ENCODE measurements at regions not wholly inside any gene's neighbourhood (a gene's known extent, or its start where the extent isn't known, plus 50 kb on each side); places are given as distances from the start of the nearest gene placed in this dataset.

- Histone ChIP-seq H3K4me2 (no peak overlapping the region), H3K79me2 (ENCODE audit: insufficient read depth, low read depth) (no peaks in the 10 kb centered on the region), H3K9ac (no peak overlapping the region), H3K4me1 (ENCODE audit: low read depth, poor library complexity, severe bottlenecking) (peaks cover 8% of the 10 kb centered on the region), H3K27me3 (ENCODE audit: insufficient read depth, low read depth) (no peaks in the 10 kb centered on the region), H2AFZ (ENCODE audit: low read depth) (no peak overlapping the region), H3K4me3 (IDR thresholded peaks at IDR 0.05; ENCODE audit: insufficient read depth, low read depth, low read length) (no peak overlapping the region), H3K27ac (no peak overlapping the region), H3K36me3 (ENCODE audit: insufficient read depth) (no peaks in the 10 kb centered on the region), H4K20me1 (ENCODE audit: insufficient read depth) (no peaks in the 10 kb centered on the region)
- TF ChIP-seq, protein P1, sequence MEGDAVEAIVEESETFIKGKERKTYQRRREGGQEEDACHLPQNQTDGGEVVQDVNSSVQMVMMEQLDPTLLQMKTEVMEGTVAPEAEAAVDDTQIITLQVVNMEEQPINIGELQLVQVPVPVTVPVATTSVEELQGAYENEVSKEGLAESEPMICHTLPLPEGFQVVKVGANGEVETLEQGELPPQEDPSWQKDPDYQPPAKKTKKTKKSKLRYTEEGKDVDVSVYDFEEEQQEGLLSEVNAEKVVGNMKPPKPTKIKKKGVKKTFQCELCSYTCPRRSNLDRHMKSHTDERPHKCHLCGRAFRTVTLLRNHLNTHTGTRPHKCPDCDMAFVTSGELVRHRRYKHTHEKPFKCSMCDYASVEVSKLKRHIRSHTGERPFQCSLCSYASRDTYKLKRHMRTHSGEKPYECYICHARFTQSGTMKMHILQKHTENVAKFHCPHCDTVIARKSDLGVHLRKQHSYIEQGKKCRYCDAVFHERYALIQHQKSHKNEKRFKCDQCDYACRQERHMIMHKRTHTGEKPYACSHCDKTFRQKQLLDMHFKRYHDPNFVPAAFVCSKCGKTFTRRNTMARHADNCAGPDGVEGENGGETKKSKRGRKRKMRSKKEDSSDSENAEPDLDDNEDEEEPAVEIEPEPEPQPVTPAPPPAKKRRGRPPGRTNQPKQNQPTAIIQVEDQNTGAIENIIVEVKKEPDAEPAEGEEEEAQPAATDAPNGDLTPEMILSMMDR (conservative IDR thresholded peaks at IDR 0.05; ENCODE audit: low read depth, low read length): no peak
These were observed 623.4 kb downstream of the SPRY1 start for GRCh38 chr4:124019749-124020549.

- H3K4me1 ChIP-seq (ENCODE audit: low read depth, poor library complexity, severe bottlenecking): no peaks in the 10 kb centered on the region
- H3K27ac ChIP-seq: no peak overlapping the region
- H3K4me2 ChIP-seq: no peak overlapping the region
- TF ChIP-seq, protein P1 (conservative IDR thresholded peaks at IDR 0.05; ENCODE audit: low read depth, low read length): no peak
- H3K79me2 ChIP-seq (ENCODE audit: insufficient read depth, low read depth): no peaks in the 10 kb centered on the region
- no peaks in the 10 kb centered on the region for H3K36me3 ChIP-seq (ENCODE audit: insufficient read depth)
- H2AFZ ChIP-seq (ENCODE audit: low read depth): no peak overlapping the region
- no peaks in the 10 kb centered on the region for H4K20me1 ChIP-seq (ENCODE audit: insufficient read depth)
- no peaks in the 10 kb centered on the region for H3K27me3 ChIP-seq (ENCODE audit: insufficient read depth, low read depth)
- H3K9ac ChIP-seq: no peak overlapping the region
- H3K4me3 ChIP-seq (IDR thresholded peaks at IDR 0.05; ENCODE audit: insufficient read depth, low read depth, low read length): no peak overlapping the region
These were observed 628.4 kb downstream of the SPRY1 start for GRCh38 chr4:124025000-124025399.

- Histone ChIP-seq H3K36me3 (ENCODE audit: insufficient read depth) (no peaks in the 10 kb centered on the region), H3K4me2 (no peak overlapping the region), H3K27ac (no peak overlapping the region), H3K4me3 (IDR thresholded peaks at IDR 0.05; ENCODE audit: insufficient read depth, low read depth, low read length) (no peak overlapping the region), H3K27me3 (ENCODE audit: insufficient read depth, low read depth) (no peaks in the 10 kb centered on the region), H4K20me1 (ENCODE audit: insufficient read depth) (no peaks in the 10 kb centered on the region), H3K79me2 (ENCODE audit: insufficient read depth, low read depth) (no peaks in the 10 kb centered on the region), H3K9ac (no peak overlapping the region), H2AFZ (ENCODE audit: low read depth) (no peak overlapping the region), H3K4me1 (ENCODE audit: low read depth, poor library complexity, severe bottlenecking) (no peaks in the 10 kb centered on the region)
- TF ChIP-seq, protein P1 (conservative IDR thresholded peaks at IDR 0.05; ENCODE audit: low read depth, low read length): no peak
These were observed 628.8 kb downstream of the SPRY1 start for GRCh38 chr4:124025428-124025827.

- Histone ChIP-seq H3K4me3 (IDR thresholded peaks at IDR 0.05; ENCODE audit: insufficient read depth, low read depth, low read length) (no peak overlapping the region), H3K9ac (no peak overlapping the region), H3K4me2 (no peak overlapping the region), H3K79me2 (ENCODE audit: insufficient read depth, low read depth) (no peaks in the 10 kb centered on the region), H4K20me1 (ENCODE audit: insufficient read depth) (no peaks in the 10 kb centered on the region), H3K27ac (no peak overlapping the region), H3K4me1 (ENCODE audit: low read depth, poor library complexity, severe bottlenecking) (no peaks in the 10 kb centered on the region), H3K36me3 (ENCODE audit: insufficient read depth) (no peaks in the 10 kb centered on the region), H3K27me3 (ENCODE audit: insufficient read depth, low read depth) (no peaks in the 10 kb centered on the region), H2AFZ (ENCODE audit: low read depth) (no peak overlapping the region)
- TF ChIP-seq, protein P1 (conservative IDR thresholded peaks at IDR 0.05; ENCODE audit: low read depth, low read length): no peak
These were observed 631.6 kb downstream of the SPRY1 start for GRCh38 chr4:124028182-124028581.

All from KMS-11 (cell line).